Left ventricle myocardium superior (tissue), 1 donor: ENCODE measurements at regions not wholly inside any gene's neighbourhood (a gene's known extent, or its start where the extent isn't known, plus 50 kb on each side); places are given as distances from the start of the nearest gene placed in this dataset.
A peak's percentile ranks its signal among the peaks of the same experiment; 100 is the strongest.
"Not testable (repeated sequence)": the region's sequence is repeated elsewhere in the genome, so short reads cannot be mapped to it uniquely, and the experiment has no call there.

ENCODE experiments used
- ATAC-seq: fragments of 200-7000 bp; cut with Tn5 transposase; one replicate; pipeline ENCODE4 v1.9.1; 2020; ENCODE audit warnings: mild to moderate bottlenecking, moderate library complexity
- DNase-seq: peaks from one replicate; pipeline ENCODE4 v3.0.0-alpha.2; 2020
- intact Hi-C: fragments of 100-400 bp; cut with micrococcal nuclease; formaldehyde crosslinking; loops from one replicate; pipeline ENCODE4 v1.11.0; 2022
- donor health status: DM: no; HTN: yes; CAD: no; lungs with severe emphysema.

DNA sequence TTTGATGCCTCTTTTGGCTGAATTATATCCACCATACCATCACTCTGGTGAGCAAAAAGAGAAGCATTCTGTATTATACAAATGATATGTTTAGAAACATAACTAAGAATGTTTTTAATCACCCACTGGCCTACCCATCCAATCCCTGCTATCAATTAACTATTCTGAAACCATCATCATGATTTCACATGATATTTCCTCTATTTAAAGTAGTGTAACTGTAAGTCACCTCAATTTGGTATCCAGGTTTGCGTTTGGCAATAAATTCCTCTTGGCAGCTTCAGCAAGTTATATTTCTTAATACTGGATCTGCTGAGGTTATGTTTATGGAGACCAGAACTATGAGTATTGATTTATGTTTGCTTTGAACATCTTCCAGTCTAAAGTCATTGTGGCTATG, 332.1 kb downstream of the UTRN start:
- intact Hi-C loops = no loop called here

DNA sequence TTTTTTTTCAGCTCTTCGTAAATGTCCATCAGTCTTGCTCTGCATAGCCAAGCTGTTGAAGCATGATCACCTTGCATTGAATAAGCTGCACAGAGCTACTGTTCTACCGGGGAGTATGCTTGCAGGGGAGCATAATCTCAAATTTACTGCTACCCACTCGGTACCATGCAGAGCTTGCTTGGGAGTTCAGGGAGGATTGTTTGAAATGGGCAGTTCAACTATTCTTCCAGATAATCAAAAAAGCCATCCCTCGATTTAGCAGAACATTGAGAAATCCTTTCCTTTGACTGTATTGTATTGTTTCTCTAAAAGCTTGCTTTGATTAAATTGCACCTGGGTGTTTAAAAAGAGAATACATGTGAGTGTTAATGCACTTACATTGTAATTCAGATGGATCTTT, 332.6 kb downstream of the UTRN start:
- no peak for DNase-seq
- ATAC-seq = no peak
- intact Hi-C loops = no loop called here

More for the DNA sequence above, 332.1 kb downstream of the UTRN start:
- ATAC-seq (no peak), DNase-seq (no peak)

DNA sequence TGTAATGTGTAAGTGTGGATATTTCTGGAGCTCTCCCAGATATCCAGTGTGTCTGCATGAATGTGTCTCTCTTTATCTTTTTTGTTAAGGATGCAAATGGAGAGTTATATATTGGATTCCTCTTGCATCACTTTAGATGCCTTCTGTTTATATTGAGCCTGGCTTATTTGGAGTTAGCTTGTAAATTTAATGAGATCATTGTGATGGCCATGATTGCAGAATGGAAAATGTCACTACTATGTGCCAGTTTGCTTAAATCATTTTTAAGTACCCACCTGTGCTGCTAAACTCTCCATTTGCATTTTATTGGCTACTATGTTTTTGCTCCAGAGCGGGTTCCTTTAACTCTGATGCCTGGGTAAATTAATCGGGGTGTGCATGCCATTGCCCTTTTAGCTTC, 334.8 kb downstream of the UTRN start:
- intact Hi-C loops = no loop called here
- DNase-seq (no peak), ATAC-seq (no peak)

DNA sequence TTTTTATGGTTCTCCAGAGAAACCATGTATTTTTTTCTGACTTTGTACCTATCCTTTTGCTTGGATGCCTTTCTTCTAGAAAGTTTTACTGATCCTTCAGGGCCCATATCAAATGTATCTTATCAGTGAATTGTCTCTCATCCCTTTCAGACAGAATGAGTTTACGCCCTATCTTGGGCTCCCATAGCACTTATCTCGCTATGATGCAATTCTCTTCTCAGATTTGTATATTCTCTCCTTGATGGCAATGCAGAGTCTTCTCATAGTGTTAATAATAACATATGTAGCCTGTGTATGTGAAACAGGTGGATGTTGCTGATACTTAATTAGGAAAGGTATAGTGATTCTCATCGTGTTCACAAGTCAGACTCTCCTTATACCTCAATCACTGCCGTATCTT, 336.2 kb downstream of the UTRN start:
- no peak for DNase-seq
- intact Hi-C loops = no loop called here
- ATAC-seq = no peak

DNA sequence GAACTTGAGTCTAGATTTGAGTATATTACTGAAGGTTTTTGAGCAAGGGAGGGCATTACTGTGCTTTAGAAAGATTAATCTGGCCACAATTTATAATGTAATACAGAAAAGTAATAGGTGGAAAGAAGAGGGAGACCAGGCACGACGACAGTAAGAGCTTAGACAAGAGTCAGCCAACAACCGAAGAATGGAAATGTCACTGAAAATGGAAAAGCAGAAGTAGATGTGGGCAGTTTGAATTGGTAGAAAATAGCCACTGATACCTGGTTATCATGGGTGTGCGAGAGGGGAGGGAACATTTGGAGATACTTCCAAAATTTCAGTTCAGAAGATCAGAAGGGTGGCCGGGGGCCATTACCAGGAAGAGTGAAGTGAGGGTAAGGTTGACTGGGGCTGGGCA, 339.1 kb downstream of the UTRN start:
- ATAC-seq (no peak), DNase-seq (no peak)
- intact Hi-C loops = no loop called here

DNA sequence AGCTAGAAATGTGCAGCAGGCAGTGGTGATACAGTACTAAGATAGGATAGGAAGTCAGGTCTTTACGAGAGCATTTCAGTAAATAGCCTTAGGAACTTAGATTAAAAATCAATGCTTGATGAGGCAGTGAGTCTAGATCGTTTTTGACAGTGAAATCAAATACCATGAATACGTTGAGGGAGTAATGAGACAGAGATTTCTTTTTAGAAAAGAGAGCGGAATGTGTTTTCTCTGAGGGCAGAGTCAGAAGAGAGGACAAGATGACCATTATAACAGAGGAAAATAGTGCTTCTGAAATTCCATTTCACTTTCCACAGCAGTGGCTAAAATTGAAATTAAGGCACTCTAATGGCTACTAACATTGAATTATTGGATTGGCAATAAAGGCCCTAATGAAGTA, 339.6 kb downstream of the UTRN start:
- intact Hi-C loops = no loop called here
- DNase-seq (no peak), ATAC-seq (no peak)

DNA sequence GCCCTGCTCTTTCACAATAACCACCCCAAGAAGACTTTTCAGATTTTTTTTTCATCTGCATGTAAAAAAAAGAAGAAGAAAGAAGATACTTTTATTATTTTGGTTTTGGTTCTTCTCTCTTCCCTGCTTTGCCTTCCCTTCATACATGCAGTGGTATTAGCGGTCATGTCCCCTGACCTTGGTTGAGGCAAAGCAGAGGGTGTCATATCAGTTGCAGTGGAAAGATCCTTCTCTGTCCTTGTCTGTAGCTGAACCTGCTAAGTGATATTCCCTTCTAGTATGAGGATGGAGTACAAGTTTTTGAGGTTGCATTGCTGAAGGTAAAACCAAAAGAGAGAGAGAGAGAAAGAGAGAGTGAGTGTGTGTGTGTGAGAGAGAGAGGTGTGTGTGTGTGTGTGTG, 345.7 kb downstream of the UTRN start:
- intact Hi-C loops = no loop called here
- peak; percentile 63 for ATAC-seq
- no peak for DNase-seq

DNA sequence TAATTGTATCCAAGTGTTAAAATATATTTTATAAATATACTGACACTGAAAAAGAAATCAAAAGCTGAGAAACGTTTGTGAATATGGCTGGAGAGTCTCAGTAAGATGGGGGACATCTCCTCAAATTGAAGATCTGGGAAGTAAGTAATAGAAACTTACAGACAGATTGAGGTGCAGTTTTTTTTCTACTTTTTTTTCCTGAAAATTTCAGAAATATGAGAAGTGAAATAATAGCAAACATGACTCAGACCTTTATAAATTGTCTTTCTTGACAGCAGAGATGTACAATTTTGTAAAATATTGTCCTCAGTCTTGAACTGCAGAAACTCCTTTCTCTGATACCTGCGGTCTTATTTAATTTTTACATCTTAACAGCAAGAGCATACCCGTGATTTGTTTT, 347.1 kb downstream of the UTRN start:
- intact Hi-C loops = no loop called here
- DNase-seq (no peak), ATAC-seq (no peak)

DNA sequence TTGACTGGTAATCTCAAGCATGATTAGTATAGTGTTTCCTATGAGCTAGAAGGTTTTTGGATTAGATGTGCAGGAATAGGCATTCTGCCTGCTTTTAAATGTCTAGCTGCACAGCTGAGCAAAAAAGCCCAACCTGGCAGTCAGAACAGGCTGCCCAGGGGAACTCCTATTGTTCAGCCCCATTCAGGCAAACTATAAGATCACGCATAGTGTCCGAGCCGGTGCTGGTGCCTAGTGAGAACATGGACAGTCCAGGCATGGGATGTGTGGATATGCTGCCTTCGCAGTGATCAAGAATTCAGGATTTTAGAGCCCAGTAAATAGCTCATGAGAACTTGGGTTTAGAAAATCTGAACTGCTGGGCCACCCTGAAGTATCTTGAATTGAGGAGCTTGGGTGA, 348.8 kb downstream of the UTRN start:
- intact Hi-C loops = no loop called here
- no peak for DNase-seq

DNA sequence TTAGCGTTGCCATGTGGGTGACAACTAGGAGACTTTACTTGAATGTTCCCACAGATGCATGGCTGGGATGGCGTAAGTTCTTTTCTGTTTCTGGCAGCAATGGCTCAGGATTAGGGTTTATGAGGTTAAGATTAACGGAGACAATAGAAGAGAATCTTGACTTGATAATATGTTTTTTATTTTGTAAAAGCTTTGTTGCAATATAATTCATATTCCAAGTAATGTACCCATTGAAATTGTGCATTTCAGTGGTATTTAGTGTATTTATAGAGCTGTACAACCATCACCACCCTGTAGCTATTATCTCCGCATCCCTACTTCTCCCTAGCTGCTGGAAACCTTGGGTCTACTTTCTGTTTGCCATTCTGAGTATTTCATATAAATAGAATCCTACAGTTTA, 349.2 kb downstream of the UTRN start:
- no peak for DNase-seq
- no peak for ATAC-seq
- intact Hi-C loops = no loop called here

More for the DNA sequence above, 348.8 kb downstream of the UTRN start:
- no peak for ATAC-seq

DNA sequence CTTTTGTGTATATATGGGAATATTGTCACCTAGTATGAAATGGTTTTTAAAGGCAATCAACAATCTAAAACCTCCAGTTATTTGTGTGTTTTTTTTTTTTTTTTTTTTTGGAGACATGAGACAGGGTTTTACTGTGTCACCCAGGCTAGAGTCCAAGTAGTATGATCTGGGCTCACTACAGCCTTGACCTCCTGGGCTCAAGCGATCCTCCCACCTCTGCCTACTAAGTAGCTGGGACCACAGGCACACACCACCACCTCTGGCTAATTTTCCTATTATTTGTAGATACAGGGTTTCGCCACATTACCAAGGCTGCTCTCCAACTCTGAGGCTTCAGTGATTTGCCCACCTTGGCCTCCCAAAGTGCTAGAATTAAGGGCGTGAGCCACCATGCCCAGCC, 349.9 kb downstream of the UTRN start:
- no peak for ATAC-seq
- DNase-seq = no peak
- intact Hi-C loops = no loop called here

DNA sequence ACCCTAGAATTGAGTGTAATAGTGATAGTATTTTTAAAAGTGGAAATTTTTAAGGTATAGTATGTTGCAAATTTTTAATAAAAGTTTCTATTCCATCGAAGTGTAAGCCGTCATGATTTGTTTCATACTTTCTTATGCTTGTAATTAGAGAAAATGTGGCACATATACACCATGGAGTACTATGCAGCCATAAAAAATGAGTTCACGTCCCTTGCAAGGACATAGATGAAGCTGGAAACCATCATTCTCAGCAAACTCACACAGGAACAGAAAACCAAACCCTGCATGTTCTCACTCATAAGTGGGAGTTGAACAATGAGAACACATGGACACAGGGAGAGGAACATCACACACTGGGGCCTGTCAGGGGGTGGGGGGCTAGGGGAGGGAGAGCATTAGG, 350.9 kb downstream of the UTRN start:
- ATAC-seq, DNase-seq, intact Hi-C loops: not testable (repeated sequence)

DNA sequence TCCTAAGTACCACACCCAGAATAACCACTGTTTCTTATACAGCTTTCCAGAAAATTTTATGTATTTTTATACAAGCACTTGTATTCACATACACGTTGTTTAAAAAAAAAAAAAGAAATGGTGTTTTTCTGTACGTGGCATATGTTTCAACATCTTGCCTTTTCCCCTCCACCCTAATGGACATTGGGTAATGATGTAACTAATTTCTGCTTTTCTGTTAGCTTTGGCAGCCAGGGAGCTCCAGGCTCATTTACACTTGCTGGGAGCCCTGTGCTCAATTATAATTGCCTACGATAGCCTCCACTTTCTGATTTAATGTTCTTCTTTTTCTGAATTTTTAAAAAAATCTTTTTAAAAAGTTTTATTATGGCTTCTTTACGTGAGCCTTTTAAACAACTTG, 352.4 kb downstream of the UTRN start:
- DNase-seq (no peak), ATAC-seq (peak; percentile 39)
- intact Hi-C loops = no loop called here

DNA sequence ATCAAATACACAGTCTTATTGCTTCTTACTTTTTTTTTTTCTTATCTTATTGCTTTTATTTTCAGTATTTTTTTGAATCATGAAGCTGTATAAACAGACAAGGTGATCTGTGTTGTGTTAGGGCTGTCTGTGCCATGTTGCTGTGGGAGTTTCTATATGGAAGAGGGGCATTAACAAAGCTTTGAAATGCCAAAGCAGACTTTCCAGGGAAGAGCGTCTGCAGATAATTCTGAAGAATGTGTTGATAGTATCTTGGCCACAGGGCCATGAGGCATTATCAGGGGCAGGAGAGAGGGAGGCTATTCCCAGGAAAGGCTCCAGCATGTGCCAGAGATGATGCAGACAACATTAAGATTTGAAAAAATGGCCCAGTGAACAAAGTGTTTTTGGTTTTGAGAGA, 354.5 kb downstream of the UTRN start:
- ATAC-seq (no peak), DNase-seq (no peak)
- intact Hi-C loops = no loop called here

DNA sequence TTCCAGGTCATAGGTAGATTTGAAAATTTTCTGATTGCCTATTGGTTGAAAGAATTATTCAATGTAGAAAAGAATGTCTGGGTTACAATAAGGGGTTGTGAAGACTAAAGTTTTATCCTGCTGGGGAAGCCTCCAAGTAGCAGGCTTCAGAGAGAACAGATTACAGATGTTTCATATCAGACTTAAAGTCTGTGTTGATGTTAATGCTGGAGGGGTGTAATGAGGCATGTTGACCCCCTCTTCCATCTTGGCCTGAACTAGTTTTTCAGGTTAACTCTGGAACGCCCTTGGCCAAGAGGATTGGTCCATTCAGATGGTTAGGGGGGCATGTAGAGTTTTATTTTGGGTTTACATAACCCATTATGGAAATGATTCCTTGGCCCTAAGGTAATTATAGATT, 356.2 kb downstream of the UTRN start:
- ATAC-seq (no peak), DNase-seq (no peak)
- intact Hi-C loops = no loop called here

DNA sequence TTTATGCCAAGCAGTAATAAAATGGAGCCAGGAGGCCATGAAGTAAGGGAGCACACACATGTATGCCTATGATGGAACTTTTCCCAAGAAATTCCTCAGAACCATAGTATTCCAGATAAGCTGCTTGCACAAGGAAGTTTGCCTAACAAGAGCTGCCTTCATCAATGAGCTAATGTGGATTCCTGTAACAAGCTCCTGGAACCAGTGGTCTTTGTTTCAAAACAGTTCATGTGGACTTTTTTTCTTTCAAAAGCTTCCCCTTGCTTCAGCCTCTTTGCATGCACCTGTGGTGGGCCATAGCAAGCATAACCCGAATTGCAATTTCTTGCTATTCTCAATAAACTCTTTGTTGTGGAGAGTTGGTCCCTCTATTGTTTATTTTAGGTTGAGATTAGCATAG, 359.6 kb downstream of the UTRN start:
- no peak for ATAC-seq
- intact Hi-C loops = no loop called here

DNA sequence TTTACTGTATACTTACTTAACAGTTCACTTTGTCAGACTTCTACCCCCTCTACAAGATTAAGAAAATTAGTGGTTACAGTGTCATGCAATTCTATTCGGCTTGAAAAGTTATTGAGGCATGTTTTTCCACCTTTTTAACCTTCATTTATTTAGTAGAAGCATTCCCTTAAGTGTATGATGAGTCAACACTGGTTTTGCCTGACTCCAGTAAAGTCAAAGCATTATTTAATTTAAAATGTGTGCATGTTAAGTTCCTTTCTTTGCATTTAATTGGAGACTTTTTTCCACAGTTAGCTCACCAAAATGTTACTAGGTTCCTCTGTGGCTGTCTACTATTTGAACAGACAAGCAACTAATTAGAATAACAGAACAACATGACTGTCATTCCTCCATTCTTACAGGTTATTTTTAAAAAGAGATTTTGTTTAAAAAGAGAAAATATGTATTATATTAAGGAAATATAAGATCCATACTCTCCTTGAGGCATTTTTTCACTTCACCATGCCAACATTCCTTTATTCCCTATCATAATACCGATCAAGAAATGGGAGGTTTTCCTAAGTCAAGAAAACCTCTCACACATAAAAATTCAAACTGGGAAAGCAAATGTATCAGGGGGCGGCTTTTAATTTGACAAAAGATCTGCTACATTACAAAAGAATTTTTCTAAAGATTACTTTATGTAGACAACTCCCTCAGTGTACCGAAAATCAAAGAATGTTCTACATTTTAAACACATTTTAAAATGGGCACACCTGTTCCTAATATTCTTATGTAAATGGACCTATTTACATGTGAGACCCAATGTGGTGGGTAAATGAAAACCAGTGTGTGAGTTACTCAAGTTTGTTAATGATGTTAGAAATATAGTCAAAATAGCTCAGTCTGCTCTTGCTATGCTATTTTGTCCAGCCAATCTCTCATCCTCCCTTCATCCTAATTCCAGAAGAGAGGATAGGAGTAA, 361.2 kb downstream of the UTRN start:
- DNase-seq (no peak), ATAC-seq (no peak)
- intact Hi-C loops = no loop called here

More for the DNA sequence above, 359.6 kb downstream of the UTRN start:
- DNase-seq = no peak

DNA sequence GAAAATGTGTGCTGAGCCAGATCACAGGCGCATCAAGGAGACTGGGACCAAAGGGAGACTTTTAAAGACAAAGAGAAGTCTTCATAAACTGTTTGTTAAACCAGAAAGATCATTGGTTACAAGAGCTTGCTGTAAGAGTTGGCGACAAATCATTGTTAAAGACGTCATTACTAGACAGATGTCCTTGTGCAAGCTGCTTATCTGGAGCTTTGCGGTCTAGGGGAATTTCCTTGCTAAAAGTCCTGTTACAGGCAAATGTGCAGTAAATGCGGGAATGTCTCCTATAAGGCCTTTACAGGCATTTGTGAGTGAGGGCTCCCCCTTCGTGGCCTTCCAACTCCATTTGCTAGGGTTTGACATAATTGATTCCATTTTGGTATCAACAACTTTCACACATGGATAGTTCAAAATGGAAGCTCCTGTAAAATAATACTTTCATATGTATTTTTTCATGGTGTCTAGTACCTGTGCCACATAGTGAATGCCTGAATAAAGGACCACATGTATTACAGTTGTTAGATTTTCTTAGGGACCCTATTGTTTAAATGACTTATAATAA, 362.4 kb downstream of the UTRN start:
- ATAC-seq (no peak), DNase-seq (no peak)
- intact Hi-C loops = no loop called here

DNA sequence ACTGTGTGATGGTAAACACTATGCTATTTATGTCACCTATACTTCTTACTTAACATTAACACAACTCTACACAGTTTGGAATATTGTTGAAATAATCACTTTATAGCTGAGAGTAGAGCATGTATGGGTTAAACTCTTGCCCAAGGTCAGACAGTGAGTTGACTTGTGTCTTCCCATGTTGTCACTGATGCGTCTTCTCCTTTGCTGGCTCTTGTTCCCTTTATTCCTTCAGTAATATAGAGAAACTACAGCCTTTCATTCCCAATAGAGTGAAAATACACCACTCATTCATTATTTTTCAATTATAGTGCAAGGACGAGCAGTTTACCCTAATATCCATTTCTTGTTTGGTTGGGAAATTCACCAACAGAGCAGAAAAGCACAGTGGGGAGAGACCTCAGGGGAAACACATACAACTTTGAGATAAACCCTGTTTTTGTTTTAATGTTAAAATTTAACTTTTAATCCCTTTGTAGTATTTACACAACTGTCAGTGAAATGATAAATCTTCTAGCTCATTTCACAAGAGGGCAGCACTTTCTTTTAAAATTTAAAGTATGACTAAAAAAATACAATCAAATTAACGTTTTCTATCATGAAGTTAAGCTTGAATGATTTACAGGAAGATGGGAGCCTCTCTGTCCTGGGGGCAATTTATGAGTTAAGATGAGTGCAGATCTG, 363.0 kb downstream of the UTRN start:
- intact Hi-C loops = no loop called here
- no peak for ATAC-seq
- DNase-seq = no peak

DNA sequence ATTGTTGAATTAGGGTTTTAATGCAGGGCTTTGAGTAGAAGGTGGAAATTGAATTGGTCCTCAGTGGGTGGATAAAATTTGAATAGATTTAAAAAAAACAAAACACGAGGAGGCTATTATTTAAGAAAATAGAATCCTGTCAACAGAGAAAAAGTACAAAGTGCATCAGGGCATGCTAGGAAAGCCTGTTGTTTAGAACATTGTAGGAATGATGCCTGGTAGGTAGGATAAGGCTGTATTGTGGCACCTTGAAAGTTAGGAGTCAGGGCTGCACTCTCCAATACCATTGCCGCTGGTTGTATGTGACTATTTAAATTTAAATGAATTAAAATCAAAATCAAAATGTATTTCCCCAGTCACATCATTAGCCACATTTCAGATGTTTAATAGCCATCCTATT, 363.9 kb downstream of the UTRN start:
- intact Hi-C loops = no loop called here
- no peak for ATAC-seq

More for the DNA sequence above, 363.9 kb downstream of the UTRN start:
- DNase-seq = no peak
